Activated T-helper 2 cell treated with anti-CD3 and anti-CD28 coated beads, Interferon-gamma antibody, Interleukin-2, Interleukin-4, amounts not matched to agents 10 μg/mL and 5 μg/mL and 100 μg/mL, durations not matched to agents 14 hours and 24 hours and 36 hours (primary cell): ENCODE measurements at regions not wholly inside any gene's neighbourhood (a gene's known extent, or its start where the extent isn't known, plus 50 kb on each side); places are given as distances from the start of the nearest gene placed in this dataset.
"Not testable (repeated sequence)": the region's sequence is repeated elsewhere in the genome, so short reads cannot be mapped to it uniquely, and the experiment has no call there.

Source experiments
- DNase-seq: peaks from one replicate; pipeline ENCODE4 v3.0.0; 2021; ENCODE audit warnings: low spot score
- H3K27ac Mint-ChIP-seq: one replicate; pipeline ENCODE4 v1.8.0; 2021; ENCODE audit warnings: mixed read lengths
- H3K27me3 Mint-ChIP-seq: one replicate; pipeline ENCODE4 v1.8.0; 2021; ENCODE audit warnings: low read depth, mixed read lengths
- H3K36me3 Mint-ChIP-seq: one replicate; pipeline ENCODE4 v1.8.0; 2021; ENCODE audit warnings: low read depth, mixed read lengths
- H3K4me1 Mint-ChIP-seq: one replicate; pipeline ENCODE4 v1.8.0; 2021; ENCODE audit warnings: low read depth, mixed read lengths
- H3K4me3 Mint-ChIP-seq: one replicate; pipeline ENCODE4 v1.8.0; 2021; ENCODE audit warnings: low read depth, mild to moderate bottlenecking, moderate library complexity, mixed read lengths
- H3K9me3 Mint-ChIP-seq: one replicate; pipeline ENCODE4 v1.8.0; 2021; ENCODE audit warnings: mixed read lengths
- intact Hi-C: fragments of 100-400 bp; cut with micrococcal nuclease; formaldehyde crosslinking; loops from one replicate; pipeline ENCODE4 v1.15.1; 2023

- DNase-seq, H3K36me3 Mint-ChIP-seq, H3K27me3 Mint-ChIP-seq, intact Hi-C loops, H3K27ac Mint-ChIP-seq, H3K4me1 Mint-ChIP-seq, H3K4me3 Mint-ChIP-seq: not testable (repeated sequence)
- peaks cover 31% of the 10 kb centered on the region for H3K9me3 Mint-ChIP-seq
Observed at GRCh38 chr1:88623101-88623500, 61.0 kb upstream of the PKN2 start.
